HG03039 (cell line): ENCODE measurements at regions not wholly inside any gene's neighbourhood (a gene's known extent, or its start where the extent isn't known, plus 50 kb on each side); places are given as distances from the start of the nearest gene placed in this dataset.
"Not testable (repeated sequence)": the region's sequence is repeated elsewhere in the genome, so short reads cannot be mapped to it uniquely, and the experiment has no call there.

Source experiments
- ATAC-seq: cut with Tn5 transposase; IDR thresholded peaks from one replicate; pipeline ENCODE4 v1.9.1; 2021; ENCODE audit warnings: mild to moderate bottlenecking, moderate library complexity; ENCODE audit not compliant: unreplicated experiment

GRCh38 chr3:135629701-135630408, 335.7 kb upstream of the PPP2R3A start:
- ATAC-seq, result no peak

DNA sequence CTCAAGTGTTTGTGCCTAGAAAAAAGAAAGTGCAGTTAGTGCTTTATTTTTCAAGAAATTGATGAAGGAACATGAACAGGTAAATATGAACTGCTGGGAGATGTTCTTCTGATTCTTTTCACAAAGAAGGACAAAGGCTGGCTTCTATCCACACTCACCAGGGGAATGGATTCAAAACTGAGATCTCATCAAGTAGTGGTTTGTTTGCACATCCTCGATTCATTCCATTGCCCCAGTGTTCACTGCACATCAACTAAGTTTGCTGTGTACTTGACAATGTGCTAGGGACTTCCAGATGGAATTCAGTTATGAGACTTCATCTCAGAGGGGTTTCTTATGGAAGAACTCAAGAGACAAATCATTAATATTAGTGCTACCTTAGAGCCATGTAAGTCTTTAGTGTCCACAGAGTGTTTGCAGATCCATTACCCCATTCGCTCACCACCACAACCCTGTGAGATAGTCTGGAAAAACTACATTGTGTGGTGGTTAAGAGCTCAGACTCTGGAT, 332.9 kb upstream of the PPP2R3A start:
- no peak for ATAC-seq

DNA sequence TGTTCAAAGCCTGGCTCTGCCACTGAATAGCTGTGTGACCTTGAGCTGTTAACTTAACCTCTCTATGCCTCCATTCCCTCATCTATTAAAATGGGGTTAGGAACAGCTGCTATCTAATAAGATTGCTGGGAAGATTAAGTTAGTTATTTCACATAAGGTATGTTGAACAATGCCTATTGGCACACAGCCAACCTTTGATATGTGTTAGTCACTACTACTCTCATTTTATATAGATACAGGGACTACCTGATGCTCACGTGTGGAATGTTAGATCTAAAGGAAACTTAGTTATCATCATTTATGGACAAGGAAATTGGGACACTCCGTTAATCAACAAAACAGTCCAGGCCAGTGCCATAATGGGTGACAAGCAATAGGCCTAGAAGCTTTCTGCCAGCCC, 332.4 kb upstream of the PPP2R3A start:
- ATAC-seq, result no peak

GRCh38 chr3:135636596-135636995, 328.9 kb upstream of the PPP2R3A start:
- no peak for ATAC-seq

DNA sequence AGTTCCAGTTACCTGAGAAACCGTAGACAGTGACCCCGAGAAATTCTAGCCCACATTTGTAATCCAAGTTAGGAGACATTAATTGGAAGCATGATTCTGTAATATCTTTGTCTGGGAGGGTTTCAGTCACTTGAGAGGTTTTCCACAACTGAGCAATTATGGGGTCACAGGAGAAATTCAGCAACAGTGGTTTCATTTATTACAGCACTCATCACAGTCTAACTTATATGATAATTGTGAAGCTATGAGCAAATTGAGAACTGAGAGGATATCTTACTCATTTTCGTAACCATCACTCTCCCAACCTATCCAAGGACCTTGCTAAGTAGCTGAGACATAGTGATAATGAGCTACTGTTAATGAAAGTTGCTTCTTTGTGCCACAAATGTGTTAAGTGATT, 328.5 kb upstream of the PPP2R3A start:
- ATAC-seq, result no peak

GRCh38 chr3:135641761-135642160, 323.8 kb upstream of the PPP2R3A start:
- ATAC-seq, result no peak

GRCh38 chr3:135645541-135645940, 320.0 kb upstream of the PPP2R3A start:
- no peak for ATAC-seq

DNA sequence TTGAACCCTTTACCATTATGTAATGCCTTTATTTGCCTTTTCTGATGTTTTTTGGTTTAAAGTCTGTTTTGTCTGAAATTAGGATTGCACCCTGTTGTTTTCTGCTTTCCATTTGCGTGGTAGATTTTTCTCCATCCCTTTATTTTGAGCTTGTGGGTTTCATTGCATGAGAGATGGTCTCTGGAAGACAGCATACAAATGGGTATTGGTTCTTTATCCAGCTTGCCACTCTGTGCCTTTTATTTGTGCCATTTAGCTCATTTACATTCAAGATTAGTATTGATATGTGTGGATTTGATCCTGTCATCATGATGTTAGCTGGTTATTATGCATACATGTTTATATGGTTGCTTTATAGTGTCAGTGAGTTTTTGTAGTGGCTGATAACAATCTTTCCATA, 318.7 kb upstream of the PPP2R3A start:
- ATAC-seq, result no peak

DNA sequence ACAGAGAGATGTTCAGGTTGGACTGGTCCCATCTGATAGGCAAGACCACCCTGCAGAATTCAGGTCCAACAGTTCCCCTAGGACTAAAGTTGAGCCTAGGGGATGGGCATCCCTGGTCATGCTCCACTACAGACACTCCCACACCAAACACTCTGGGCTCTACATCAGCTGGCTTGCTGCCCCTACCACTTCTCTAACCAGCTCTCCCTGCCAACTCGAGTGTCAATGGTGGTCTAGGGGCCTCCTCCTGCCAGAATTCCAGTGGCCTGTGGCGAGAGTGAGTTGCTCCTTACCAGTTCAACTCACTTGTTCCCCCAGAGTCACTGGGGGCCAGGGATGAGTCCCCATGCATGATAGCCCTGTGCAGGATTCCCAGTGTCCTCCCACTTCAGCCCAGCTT, 316.2 kb upstream of the PPP2R3A start:
- no peak for ATAC-seq

- ATAC-seq, result no peak
Observed at GRCh38 chr3:135650309-135650708, 315.2 kb upstream of the PPP2R3A start.

- ATAC-seq, result no peak
Observed at GRCh38 chr3:135652388-135652787, 313.1 kb upstream of the PPP2R3A start.

DNA sequence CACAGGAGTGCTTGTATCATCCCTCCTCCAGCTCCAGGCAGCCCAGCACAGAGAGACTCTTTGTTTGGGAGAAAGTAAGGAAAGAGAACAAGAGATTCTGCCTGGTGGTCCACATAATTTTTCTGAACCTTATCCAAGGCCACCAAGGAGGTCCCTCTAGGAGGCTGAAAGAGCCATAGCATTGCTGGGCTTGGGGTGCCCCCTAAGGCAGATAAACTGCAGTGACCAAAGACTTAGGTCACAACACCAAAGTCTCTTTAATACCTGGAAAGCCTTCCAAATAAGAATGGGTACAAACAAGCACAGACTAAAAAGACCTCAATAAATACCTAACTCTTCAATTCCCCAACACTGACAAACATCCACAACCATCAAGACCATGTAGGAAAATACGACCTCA, 310.2 kb upstream of the PPP2R3A start:
- no peak for ATAC-seq

DNA sequence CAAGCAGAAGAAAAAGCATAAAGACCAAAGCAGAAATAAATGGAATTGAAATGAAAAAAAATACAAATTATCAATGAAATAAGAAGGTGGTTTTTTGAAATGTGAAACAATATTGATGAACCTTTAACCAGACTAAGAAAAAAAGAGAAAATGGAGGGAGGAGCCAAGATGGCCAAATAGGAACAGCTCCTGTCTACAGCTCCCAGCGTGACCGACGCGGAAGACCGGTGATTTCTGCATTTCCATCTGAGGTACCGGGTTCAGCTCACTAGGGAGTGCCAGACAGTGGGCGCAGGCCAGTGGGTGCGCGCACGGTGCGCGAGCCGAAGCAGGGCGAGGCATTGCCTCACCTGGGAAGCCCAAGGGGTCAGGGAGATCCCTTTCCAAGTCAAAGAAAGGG, 307.1 kb upstream of the PPP2R3A start:
- ATAC-seq, result not testable (repeated sequence)

GRCh38 chr3:135667061-135667460, 298.5 kb upstream of the PPP2R3A start:
- no peak for ATAC-seq

DNA sequence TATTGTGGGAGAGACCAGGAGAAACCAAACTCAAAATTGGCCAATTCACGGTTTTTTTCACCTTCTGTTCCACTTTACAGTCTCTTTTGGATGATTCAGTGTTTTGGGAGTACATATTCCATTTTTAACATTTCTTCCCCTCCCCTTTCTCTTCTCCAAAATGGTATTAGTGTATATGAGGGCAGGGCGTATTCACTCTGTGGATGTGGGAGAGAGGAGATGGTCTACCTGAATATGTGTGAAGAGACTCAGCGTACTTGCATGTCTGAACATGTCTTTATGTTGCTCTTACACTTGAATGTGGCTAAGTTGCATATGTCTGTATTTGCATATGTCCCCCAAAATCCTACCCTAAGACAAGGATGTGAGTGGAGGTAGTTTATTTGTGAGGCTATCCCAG, 291.0 kb upstream of the PPP2R3A start:
- no peak for ATAC-seq

GRCh38 chr3:135678386-135678785, 287.1 kb upstream of the PPP2R3A start:
- ATAC-seq, result no peak

DNA sequence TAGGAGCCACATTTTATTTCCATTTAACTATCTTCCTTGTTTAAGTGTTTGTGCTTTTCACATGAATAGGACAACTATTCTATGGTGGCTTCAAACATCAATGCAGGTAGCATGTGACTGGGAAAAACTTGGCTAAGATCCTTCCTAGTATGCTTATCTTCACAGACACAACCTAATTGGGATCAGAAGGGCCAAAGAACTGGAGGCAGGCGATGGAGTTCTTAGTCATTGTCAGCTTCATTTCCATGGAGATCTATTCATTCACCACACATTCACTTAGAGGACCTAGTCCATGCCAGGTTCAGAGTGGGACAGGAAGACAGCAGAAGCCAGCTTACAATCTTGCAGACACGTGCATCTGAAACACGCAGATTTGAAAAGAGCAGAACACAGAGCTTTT, 277.5 kb upstream of the PPP2R3A start:
- ATAC-seq, result no peak

GRCh38 chr3:135690664-135691063, 274.9 kb upstream of the PPP2R3A start:
- ATAC-seq, result no peak

GRCh38 chr3:135691240-135691639, 274.3 kb upstream of the PPP2R3A start:
- ATAC-seq, result no peak

GRCh38 chr3:135694142-135694541, 271.4 kb upstream of the PPP2R3A start:
- no peak for ATAC-seq

DNA sequence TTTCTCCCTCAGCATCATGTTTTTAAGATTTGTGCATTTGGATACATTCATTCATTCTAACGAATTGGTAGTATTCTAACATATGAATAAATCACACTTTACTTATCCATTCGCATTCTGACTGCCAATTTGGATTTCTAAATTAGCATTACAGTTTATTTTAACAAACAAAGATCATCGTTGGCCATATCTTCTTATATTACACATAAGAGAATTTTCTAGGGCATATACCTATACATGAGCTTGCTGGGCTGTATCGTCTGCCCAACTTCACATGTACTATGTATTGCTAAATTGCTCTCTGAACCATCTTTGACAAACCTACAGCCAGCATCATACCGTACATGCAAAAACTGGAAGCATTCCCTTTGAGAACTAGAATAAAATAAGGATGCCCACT, 265.8 kb upstream of the PPP2R3A start:
- no peak for ATAC-seq

DNA sequence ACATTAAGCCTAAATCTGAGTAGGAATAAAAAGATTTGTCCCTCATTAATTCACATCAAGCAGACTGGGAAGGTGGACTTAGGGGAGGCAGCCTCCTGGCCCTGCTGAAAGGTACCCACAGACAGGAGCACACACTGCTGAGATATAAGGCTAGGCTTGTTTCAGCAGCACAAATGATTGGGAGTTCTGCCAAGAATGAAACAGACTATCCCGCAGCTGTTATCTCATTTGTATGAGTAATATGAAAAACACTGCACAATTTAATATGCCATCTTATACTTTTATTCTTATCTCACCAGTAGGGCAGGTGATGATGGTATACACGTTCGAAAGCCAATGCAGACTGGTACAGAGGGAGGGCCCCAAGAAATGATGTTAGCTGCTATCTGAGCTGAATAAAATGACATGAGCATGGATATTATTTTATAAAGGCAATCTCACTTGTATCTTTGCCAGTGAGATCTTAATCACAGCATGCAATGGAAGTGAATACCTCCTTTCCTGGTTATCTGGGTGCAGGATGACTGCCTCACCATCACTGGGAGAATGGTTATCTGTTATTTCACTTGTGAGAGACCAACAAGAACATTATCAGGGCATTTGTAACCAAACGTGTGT, 258.7 kb upstream of the PPP2R3A start:
- ATAC-seq, result no peak

- ATAC-seq, result no peak
Observed at GRCh38 chr3:135719449-135719848, 246.1 kb upstream of the PPP2R3A start.
